ENCODE measurements at regions not wholly inside any gene's neighbourhood (a gene's known extent, or its start where the extent isn't known, plus 50 kb on each side); places are given as distances from the start of the nearest gene placed in this dataset.

GRCh38 chr3:68135067-68135466 is 480.7 kb upstream of the SUCLG2 start:
- ChIA-PET CTCF (ENCODE audit: partially characterized antibody) (interaction anchor here (1.1 kb wide), 1 partner anchor 8 kb away, joined by 3 read pairs; no protein-coding TSS in a partner anchor), POLR2A (ENCODE audit: partially characterized antibody) (no interaction called here)
- no peaks in the 10 kb centered on the region for H3K79me2 ChIP-seq (ENCODE audit: control insufficient read depth in 1 of 2, insufficient read depth in 2 of 2, low read length in 2 of 2)
- H2BK20ac ChIP-seq (ENCODE audit: low read length) = no peak overlapping the region
- H2BK12ac ChIP-seq (ENCODE audit: low read depth, low read length) = no peak overlapping the region
- H3K23ac ChIP-seq (ENCODE audit: insufficient read length) = no peak overlapping the region
- no peaks in the 10 kb centered on the region for H3K36me3 ChIP-seq (ENCODE audit: control insufficient read depth in 2 of 4, insufficient read depth in 4 of 4, low read length in 3 of 4)
- H3K4me3 ChIP-seq (ENCODE audit: extremely low read depth in 1 of 4, insufficient read depth in 2 of 4, low read depth in 3 of 4, low read length in 4 of 4) = no peak overlapping the region
- peaks cover 0 to 10% (median 5%) of the 10 kb centered on the region in 4 experiments; a peak in 4 of 7 replicates for H3K4me1 ChIP-seq (replicated peaks in 1 of 4; ENCODE audit: control insufficient read depth in 3 of 4, insufficient read depth in 4 of 4, low read length in 3 of 4)
- no peak overlapping the region for H4K5ac ChIP-seq (ENCODE audit: insufficient read length, low read depth, low read length)
- no peak overlapping the region for H4K8ac ChIP-seq (ENCODE audit: extremely low read depth, insufficient read depth, low read length)
- no peak overlapping the region for H2BK5ac ChIP-seq (ENCODE audit: low read depth, low read length)
- DNase-seq (ENCODE audit: low read depth in 1 of 2, low spot score in 2 of 2) (no peak), FAIRE-seq (no peak)
- H2BK120ac ChIP-seq (replicated peaks; ENCODE audit: low read depth, low read length) = no peak overlapping the region
- H3K9ac ChIP-seq (replicated peaks in 1 of 4; ENCODE audit: extremely low read depth in 1 of 4, low read depth in 3 of 4, low read length in 3 of 4) = no peak overlapping the region
- no peaks in the 10 kb centered on the region for H3K9me3 ChIP-seq (ENCODE audit: insufficient read depth in 2 of 2, low read depth in 1 of 2, low read length in 1 of 2)
- no peaks in the 10 kb centered on the region for H4K20me1 ChIP-seq (replicated peaks in 1 of 2; ENCODE audit: control insufficient read depth in 1 of 2, insufficient read depth in 2 of 2, low read length in 2 of 2)
- no peak overlapping the region for H3K18ac ChIP-seq (ENCODE audit: extremely low read depth, low read length)
- H3K4ac ChIP-seq (replicated peaks; ENCODE audit: insufficient read length, low read depth, low read length) = no peak overlapping the region
- H2AFZ ChIP-seq (ENCODE audit: low read length) = no peak overlapping the region
- H3K27ac ChIP-seq (ENCODE audit: low read depth, low read length) = no peak overlapping the region
- H3K79me1 ChIP-seq (ENCODE audit: low read depth, low read length) = no peaks in the 10 kb centered on the region
- H3K56ac ChIP-seq (replicated peaks; ENCODE audit: insufficient read length, low read depth, low read length) = no peak overlapping the region
- no peak overlapping the region for H3K14ac ChIP-seq (ENCODE audit: insufficient read length)
- no peaks in the 10 kb centered on the region for H3K27me3 ChIP-seq (replicated peaks in 1 of 4; ENCODE audit: control insufficient read depth in 3 of 4, extremely low read depth in 1 of 4, insufficient read depth in 3 of 4, low read length in 3 of 4)
- no peak overlapping the region for H3K4me2 ChIP-seq (ENCODE audit: insufficient read depth in 1 of 2, low read depth in 2 of 2, low read length in 2 of 2)
- no peak overlapping the region for H4K91ac ChIP-seq (replicated peaks; ENCODE audit: insufficient read length, low read length)
- no peak overlapping the region for H2BK15ac ChIP-seq (ENCODE audit: low read length)
- H3K23me2 ChIP-seq (ENCODE audit: low read depth, low read length) = no peaks in the 10 kb centered on the region
- H2AK5ac ChIP-seq (ENCODE audit: low read depth, low read length) = no peak overlapping the region
- 91% methylated on average over 1 of the region's 1 CpG; no CpG with 5 or more reads in 1 of the 2 experiments for WGBS, 2 experiments (ENCODE audit: extremely low coverage in 1 of 2, insufficient coverage in 1 of 2, insufficient read length in 1 of 2, insufficient replicate concordance in 2 of 2, low coverage in 1 of 2, low lambda C conversion rate in 2 of 2, missing lambda C conversion rate in 1 of 2)
- TF ChIP-seq RFX5 (IDR thresholded peaks at IDR 0.05; ENCODE audit: borderline replicate concordance, low read depth, low read length) (no peak), CTCF (IDR thresholded peaks at IDR 0.05; ENCODE audit: control extremely low read depth in 1 of 3, insufficient read depth in 1 of 3, low read depth in 1 of 3, low read length in 3 of 3) (no peak), POLR2AphosphoS5 (IDR thresholded peaks at IDR 0.05; ENCODE audit: low read depth, low read length) (no peak), RXRA (IDR thresholded peaks at IDR 0.05; ENCODE audit: insufficient read depth, low read depth, low read length) (no peak), FOSL1 (IDR thresholded peaks at IDR 0.05; ENCODE audit: insufficient read depth, low read depth, low read length) (no peak), SP2 (IDR thresholded peaks at IDR 0.05; ENCODE audit: low read length) (no peak), PHF8 (conservative IDR thresholded peaks at IDR 0.05; ENCODE audit: low read depth, low read length) (no peak), SAP30 (IDR thresholded peaks at IDR 0.05; ENCODE audit: insufficient read depth, insufficient replicate concordance, low read length) (no peak), GABPA (IDR thresholded peaks at IDR 0.05; ENCODE audit: borderline replicate concordance, insufficient read depth, low read length) (no peak), CHD2 (IDR thresholded peaks at IDR 0.05; ENCODE audit: low read length) (no peak), KDM1A (IDR thresholded peaks at IDR 0.05; ENCODE audit: borderline replicate concordance, low read length) (no peak)
